Femur (tissue), 1 donor: ENCODE measurements at regions not wholly inside any gene's neighbourhood (a gene's known extent, or its start where the extent isn't known, plus 50 kb on each side); places are given as distances from the start of the nearest gene placed in this dataset.
A peak's percentile ranks its signal among the peaks of the same experiment; 100 is the strongest.
"Not testable (repeated sequence)": the region's sequence is repeated elsewhere in the genome, so short reads cannot be mapped to it uniquely, and the experiment has no call there.

Experiments
- DNase-seq: peaks from one replicate; pipeline ENCODE4 v3.0.0-alpha.2; 2017

DNA sequence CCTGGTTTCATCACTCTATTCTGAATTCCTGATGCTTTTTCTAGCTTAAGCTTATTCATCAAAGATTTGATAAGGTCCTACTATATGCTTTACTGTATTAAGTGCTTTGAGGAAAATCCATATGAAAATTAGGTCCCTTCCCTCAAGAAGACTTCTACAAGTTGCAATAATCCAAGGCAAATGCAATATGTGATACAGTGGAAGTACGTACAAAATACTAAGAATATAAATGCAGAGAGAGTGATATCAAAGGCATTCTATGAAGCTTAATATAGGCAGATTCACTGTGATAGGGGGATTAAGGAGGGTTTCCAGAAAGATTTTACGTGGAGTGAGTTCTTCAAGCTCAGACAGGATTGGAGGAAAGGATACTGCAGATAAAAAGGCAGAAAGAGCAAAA, 142.1 kb downstream of the C6orf118 start:
- DNase-seq, result no peak

DNA sequence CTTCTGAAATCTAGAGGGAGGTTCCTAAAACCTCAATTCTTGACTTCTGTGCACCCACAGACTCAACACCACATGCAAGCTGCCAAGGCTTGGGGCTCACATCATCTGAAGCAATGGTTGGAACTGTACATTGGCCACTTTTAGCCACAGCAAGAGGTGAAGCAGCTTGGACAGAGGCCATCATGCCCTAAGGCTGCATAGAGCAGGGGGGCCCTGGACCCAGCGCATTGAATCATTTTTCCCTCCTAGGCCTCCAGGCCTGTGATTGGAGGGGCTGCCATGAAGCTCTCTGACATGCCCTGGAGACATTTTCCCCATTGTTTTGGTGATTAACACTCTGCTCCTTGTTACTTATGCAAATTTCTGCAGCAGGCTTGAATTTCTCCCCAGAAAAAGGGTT, 145.9 kb downstream of the C6orf118 start:
- DNase-seq, result no peak

GRCh38 chr6:165159460-165159859, 149.9 kb downstream of the C6orf118 start:
- DNase-seq, result no peak

GRCh38 chr6:165146456-165146855, 162.9 kb downstream of the C6orf118 start:
- DNase-seq, result no peak

DNA sequence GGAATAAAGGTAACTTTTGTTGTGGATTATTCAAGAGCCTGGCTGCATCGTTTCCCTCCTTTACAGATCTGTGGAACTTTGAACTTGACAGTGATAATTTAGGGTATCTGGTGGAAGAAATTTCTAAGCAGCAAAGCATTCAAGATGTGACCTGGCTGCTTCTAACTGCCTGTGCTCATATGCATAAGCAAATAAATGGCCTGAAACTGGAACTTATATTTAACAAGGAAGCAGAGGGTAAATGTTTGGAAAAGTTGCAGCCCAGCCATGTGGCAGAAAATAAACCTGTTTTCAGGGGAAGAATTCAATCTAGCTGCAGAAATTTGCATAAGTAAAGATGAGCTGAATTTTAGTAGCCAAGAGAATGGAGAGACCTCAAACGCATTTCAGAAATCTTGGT, 173.5 kb downstream of the C6orf118 start:
- no peak for DNase-seq

- no peak for DNase-seq
Measured at GRCh38 chr6:165129086-165129485, 180.3 kb downstream of the C6orf118 start.

- not testable (repeated sequence) for DNase-seq
Measured at GRCh38 chr6:165127743-165128142, 181.7 kb downstream of the C6orf118 start.

DNA sequence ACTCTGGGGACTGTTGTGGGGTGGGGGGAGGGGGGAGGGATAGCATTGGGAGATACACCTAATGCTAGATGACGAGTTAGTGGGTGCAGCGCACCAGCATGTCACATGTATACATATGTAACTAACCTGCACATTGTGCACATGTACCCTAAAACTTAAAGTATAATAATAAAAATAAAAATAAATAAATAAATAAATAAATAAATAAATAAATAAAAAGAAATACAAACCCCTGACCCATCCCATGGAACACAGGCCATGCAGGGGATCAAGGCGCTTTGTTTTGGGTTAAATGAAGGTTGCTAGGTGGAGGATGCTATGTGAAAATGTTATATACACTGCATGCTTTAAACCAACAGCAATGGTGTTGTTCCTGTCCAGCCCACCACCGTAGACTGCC, 184.7 kb downstream of the C6orf118 start:
- DNase-seq, result not testable (repeated sequence)

DNA sequence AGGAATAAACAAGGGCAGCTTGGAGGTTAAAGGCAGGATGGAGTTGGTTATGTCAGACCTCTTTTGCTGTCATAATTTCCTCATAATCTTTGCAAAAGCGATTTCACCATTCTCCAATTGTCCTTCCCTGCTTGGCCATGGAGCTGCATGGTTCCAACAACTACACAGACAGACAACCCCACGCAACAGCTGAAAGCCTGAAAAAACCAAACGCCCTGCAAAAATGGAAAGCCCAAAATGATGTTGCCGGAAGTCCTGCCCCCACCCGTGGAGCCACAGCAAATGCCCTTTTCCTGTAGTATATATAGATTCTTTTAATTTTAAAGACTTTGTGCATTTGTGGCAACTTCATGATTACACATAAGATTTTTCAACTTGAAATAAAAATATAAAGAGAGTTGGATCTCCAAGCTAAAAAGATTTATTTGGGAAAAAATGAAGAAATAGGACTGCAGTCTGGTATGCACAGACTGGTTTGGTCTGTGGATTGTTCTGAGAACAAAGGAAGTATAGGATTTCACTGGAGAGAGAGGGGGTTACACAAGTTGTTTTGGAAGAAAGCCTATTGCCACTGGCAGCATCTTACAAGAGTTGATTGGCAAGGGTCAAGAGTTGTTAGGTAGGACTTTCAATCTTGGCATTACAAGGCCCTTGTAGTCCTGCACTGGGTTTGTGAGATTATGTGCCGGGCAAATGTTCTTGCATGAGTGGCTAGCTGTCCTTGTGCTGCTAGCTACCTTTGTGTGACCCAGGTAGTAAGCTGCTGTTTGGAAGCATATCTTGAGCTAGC, 190.0 kb downstream of the C6orf118 start:
- no peak for DNase-seq

GRCh38 chr6:165118736-165119135, 190.7 kb downstream of the C6orf118 start:
- no peak for DNase-seq

DNA sequence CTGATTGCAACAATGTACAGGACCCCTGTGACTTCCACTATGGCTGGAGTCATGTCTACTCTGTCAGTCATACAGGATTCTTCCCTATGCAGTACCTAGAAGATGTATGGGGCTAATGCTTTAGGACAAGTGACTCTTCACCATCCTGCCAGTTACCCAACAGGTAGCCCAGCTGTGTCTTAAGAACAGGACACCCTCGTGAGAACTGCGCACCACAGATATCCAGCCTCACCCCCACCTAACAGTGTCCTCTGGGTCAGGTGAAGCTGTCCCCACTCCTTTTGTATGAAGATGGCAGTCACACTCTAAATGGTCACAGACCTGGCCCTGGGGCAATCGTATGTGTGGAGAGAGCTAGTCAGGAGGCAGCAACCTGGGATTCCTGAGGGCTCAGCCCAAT, 191.6 kb downstream of the C6orf118 start:
- DNase-seq, result no peak

DNA sequence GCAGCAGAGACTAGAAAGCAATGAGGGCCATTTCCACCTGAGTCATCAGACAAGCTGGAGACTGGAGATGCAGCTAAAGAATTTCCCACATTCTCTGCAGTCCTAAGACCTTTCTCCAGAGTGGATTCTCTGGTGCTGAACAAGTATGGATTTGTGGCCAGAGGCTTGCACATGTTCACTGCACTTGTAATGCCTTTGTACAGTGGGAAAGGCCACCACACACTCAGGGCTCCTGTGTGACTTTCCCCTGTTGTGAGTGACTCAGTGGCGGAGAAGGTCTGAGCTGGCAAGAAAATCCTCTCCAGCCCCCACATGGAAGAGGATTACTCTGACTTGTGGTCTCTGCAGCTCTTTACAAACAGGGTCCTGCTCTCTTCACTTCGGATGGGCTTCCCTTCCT, 192.3 kb downstream of the C6orf118 start:
- no peak for DNase-seq

- DNase-seq, result no peak
Measured at GRCh38 chr6:165110860-165111259, 198.5 kb downstream of the C6orf118 start.

DNA sequence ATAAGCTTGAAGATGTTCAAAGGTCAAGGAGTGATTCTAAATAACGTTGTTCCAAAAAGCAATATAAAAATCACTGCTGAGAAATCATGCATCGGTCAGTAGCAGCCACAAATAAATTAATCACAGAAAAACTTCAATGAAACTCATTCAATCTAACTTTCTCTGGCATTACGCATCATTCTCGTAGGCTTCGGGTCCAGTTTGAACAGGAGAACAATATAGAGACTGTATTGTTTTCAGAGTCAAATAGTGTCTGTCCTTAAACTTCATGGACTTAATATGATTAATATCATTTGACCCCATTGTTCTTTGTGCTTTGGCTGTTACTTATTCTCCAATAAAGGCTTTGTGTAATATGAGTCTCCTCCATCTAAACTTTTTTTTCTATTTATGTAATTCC, 200.4 kb downstream of the C6orf118 start:
- DNase-seq, result no peak

DNA sequence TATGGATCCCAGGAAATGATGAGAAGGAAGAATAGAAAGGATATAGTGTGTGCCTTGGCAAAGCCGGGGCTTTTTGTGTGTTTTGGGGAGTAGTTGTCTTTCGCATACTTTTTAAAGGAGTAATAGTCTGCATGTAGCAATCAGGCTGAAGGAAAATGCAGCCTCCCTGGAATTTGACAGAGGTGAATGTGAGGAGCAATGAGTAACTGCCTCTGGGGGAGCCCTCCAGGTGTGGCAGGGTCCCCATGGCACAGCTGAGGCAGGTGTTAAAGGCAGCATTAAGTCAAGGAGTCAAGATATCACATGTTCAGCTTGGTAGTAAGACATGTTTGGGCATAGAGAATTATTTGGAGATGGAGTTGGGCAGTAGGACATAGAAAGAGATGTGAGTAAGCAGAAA, 203.1 kb downstream of the C6orf118 start:
- no peak for DNase-seq

GRCh38 chr6:165098165-165098564, 211.2 kb downstream of the C6orf118 start:
- DNase-seq, result no peak

- no peak for DNase-seq
Measured at GRCh38 chr6:165096868-165097267, 212.5 kb downstream of the C6orf118 start.

- no peak for DNase-seq
Measured at GRCh38 chr6:165096209-165096608, 213.2 kb downstream of the C6orf118 start.

DNA sequence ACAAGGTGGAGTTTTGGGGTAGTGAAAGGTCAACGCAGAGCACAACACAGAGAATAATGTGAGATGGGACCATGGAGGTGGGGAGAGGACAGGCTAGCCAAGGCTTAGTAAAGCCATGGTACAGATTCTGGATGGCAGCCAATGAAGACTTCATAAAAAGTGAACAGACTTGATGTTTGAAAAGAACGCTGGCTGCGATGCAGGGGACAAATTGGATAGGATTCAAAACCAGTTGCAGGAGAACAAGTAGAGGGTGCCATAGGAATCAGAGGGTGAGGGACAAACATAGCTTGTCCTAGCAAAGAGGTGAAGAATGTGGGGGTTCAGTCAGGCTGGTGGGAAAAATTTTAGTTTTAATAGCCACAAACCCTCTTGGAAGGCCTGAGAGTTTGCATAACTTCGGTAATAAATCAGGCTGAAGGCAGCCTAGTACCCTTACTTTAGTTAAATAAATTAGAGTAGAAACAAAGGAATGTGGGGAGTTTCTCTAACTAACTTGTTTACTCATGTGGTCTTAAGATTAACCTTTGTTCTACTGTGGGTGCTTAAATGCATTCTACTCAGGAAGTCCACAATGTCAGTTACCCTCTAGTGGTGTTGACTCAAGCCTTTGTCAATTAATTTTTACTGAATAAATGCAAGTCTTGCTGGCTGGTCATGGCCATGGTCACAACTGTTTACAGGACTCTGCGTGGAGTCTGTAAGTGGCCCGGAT, 216.4 kb downstream of the C6orf118 start:
- DNase-seq, result no peak

DNA sequence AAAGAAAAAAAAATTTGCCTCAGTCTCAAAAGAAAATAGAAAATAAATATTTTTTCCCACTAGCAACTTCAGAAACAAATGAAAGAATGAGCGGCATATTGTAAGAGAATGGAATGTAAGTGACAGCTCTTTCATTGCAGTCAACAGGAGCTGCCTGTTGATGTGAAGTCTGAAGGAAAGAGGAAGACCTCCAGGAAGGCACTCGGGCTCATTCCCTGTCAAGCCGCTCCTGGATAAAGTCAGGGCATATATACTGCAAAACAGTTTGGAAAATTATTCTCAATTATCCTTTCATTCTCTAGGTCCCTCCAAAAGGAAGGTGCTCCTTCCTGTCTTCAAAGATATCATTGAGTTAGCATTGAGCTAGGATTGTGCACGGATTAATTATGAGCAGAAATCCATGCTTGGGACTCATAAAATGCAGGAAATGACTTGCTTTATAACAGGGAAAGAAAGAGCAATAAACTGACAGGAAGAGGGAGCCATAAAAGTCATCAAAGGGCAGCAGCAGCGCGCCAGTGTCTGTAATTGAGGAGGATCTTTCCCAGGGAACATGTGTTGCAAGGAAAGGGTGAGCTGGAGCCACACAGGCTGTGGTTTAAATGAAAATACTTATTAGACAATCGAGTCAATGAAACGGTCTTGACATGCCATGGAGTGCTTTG, 218.2 kb downstream of the C6orf118 start:
- DNase-seq, result no peak

DNA sequence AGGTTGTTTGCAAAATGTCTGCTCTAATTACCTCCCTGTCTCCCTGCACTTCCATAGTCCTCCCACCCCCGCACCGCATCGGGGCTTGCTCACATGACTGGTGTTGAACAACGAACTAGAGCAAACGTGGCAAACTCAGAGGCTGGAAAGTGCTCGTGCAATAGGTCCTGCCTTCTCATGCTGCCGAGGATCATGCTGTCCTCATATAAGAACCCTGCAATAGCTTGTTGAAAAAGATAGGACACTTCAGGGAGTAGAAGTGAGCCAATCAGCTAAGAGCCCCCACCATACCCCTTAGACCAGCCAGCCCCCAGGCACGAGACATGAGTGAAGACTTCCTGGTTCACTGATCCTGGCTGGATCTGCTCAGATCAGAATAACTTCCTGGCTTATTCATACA, 219.2 kb downstream of the C6orf118 start:
- no peak for DNase-seq

- no peak for DNase-seq
Measured at GRCh38 chr6:165086814-165087213, 222.6 kb downstream of the C6orf118 start.

DNA sequence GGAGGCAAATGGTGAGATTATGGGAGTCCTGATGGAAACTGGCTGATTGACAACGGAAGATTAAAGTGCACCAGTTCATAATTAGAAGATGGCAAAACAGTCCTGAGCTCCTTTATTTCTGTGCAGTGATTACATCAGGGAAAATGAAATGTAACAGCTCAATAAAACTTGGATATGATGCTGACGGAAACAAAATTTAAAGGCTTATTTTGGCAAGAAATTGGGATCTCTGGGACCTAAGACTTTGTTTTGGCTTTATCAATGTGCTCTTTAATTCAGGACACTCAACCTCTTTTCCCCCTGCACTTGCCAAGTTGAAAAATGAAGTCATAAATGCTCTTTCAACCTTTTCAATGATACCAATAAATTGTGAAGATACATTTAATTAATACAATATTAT, 226.8 kb downstream of the C6orf118 start:
- no peak for DNase-seq

GRCh38 chr6:165081944-165082532, 227.4 kb downstream of the C6orf118 start:
- DNase-seq, result peak; percentile 62
